Retinal pigment epithelial cell (primary cell): ENCODE measurements at regions not wholly inside any gene's neighbourhood (a gene's known extent, or its start where the extent isn't known, plus 50 kb on each side); places are given as distances from the start of the nearest gene placed in this dataset.

Experiments used
- DNase-seq: peaks from one replicate; pipeline ENCODE4 v3.0.0-alpha.2; 2010; ENCODE audit warnings: low read depth
- H3K4me3 ChIP-seq: 2 replicates; pipeline ENCODE4 v1.5.1; 2011; ENCODE audit warnings: mild to moderate bottlenecking, low read length, control low read depth, moderate library complexity
- TF ChIP-seq, protein P1 (sequence below): conservative IDR thresholded peaks from 2 replicates; pipeline ENCODE4 v1.5.1; 2011; ENCODE audit warnings: low read depth, low read length, control low read depth, inconsistent platforms

DNA sequence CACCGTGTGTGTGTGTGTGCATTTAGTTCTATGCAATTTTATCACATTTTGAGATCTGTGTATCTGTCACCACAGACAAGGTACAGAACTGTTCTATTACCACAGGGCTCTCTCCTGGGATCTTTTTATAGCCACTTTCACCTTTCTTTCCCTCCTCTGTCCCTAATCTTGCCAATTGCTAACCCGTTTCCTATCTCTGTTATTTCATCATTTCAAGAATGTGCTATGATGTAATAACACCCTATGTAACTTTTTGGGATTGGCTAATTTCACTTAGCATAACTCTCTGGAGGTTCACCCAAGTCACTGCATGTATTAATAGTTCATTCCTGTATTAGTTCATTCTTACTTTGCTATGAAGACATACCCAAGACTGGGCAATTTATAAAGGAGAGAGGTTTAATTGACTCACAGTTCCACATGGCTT, 657.7 kb downstream of the QKI start:
- no peak overlapping the region for H3K4me3 ChIP-seq
- TF ChIP-seq, protein P1, sequence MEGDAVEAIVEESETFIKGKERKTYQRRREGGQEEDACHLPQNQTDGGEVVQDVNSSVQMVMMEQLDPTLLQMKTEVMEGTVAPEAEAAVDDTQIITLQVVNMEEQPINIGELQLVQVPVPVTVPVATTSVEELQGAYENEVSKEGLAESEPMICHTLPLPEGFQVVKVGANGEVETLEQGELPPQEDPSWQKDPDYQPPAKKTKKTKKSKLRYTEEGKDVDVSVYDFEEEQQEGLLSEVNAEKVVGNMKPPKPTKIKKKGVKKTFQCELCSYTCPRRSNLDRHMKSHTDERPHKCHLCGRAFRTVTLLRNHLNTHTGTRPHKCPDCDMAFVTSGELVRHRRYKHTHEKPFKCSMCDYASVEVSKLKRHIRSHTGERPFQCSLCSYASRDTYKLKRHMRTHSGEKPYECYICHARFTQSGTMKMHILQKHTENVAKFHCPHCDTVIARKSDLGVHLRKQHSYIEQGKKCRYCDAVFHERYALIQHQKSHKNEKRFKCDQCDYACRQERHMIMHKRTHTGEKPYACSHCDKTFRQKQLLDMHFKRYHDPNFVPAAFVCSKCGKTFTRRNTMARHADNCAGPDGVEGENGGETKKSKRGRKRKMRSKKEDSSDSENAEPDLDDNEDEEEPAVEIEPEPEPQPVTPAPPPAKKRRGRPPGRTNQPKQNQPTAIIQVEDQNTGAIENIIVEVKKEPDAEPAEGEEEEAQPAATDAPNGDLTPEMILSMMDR, result no peak
- no peak for DNase-seq

DNA sequence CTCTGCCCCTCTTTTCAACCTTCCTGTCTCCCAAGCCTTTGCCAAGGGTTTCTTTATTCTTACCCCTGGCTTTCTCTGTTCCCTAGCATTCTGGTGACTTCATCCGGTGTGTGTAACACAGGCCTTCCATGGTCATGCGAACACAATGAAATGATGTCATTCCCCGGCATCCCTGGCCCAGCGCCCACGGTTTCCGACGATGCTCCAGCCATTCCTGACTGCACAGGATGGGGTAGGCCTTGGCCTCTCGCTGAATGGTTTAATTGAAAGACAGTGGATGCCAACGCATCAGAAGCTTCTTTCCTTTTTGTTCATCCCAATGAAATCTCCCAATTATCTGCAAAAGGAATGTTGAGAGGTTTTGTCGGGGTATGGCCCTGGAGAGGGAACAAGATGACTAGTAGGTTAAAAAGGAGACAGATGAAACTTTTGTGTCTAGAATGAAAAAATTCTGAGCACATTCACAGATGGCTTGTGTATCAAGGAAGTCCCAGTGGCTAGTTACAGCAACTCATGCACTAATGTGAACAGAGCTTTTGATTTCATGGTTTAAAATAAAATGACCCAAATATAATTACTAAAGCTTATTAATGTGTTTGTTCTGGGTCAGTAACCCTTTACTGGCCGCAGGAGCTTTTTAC, 655.0 kb downstream of the QKI start:
- no peak overlapping the region for H3K4me3 ChIP-seq
- TF ChIP-seq, protein P1, result no peak
- no peak for DNase-seq

DNA sequence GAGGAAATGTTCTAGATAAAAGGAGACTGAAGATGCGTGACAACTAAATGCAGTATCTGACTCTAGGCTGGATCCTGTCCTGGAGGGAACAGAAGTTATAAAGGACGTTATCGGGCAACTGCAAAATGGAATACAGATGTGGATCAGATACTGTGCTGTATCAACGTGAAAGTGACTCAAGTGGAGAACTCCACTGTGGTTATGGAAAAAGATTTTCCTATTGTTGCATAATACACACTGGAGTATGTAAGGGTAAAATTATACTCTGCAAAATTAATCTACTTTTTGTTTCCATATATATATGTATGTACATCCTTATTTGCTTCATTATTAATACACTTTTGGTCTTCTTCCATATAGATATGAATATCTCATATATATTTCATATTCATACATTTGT, 654.0 kb downstream of the QKI start:
- no peak for DNase-seq
- TF ChIP-seq, protein P1, result no peak
- no peak overlapping the region for H3K4me3 ChIP-seq

DNA sequence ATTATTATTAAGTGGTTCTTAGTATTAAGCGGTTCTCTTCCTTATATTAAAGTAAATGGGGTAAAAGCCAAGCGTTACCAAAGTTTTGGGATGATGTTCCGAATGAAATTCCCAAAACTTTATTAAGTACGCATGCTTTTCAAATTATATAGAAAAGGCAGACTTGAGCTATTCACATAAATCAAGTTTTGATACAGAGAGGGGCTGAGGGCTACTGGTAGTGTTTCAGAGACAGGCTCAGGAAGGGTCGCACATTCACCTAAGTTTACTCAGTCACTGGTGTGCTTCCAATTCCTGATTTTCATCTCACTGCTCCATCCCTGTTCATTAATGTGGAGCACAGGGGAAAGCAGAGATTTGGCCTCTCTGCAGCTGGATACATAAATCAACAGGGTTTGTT, 652.2 kb downstream of the QKI start:
- H3K4me3 ChIP-seq, result no peak overlapping the region
- TF ChIP-seq, protein P1, result no peak
- DNase-seq, result no peak

DNA sequence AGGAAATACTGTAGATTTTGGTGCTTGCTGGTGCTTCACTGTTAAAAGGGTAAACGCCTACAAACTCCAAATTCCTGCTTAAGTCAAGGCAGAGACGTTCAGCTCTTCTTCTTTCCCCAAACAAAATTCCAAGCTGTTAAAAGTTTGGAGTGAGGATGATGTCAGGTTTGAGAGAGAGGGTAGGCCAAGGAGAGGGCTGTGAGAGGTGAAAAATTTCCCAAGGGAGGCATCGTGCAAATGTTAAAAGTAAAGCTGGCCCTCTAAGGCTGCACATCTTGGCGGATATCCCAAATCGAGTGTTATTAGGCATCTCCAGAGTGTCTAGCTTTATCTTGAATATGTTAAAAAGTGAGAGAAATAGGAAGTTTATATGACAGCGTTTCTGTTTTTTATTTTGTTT, 651.8 kb downstream of the QKI start:
- TF ChIP-seq, protein P1, result no peak
- no peak for DNase-seq
- H3K4me3 ChIP-seq, result no peak overlapping the region

DNA sequence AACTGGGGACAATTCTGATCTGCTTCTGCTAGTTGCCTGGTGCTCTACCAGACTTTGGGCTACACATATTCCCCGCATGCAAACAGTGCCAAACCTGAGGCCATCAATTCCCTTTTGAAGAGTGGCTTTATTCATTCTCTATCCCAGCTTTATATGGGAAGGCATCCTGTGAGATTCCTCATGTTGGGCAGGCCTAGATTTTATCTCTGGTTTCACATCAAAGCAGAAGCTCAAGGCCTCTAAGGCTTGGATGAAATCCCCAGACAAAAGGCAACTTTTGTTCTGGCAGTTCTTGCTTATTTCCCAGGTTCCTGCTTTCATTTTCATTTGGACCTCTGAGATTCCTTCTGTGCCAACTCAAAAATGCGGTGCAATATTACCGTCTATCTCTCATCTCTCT, 648.8 kb downstream of the QKI start:
- no peak for DNase-seq
- no peak overlapping the region for H3K4me3 ChIP-seq
- TF ChIP-seq, protein P1, result no peak

DNA sequence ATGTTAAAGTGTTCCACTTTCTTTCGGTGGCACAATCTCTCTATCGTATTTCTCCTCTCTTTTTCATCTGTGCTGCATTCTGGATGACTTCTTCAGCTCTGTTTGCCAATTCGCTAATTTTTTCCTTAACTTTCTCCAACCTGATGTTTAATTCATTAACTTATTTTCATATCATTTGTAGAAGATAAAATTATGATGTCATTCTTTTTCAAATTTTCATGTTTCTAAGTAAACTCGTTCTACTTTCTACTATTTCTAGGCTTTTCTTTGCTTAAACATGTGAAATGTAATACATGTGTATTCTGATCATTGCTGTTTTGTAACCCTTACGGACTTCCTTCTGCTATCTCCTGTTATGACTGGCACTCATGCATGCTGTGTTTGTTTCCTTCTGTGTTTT, 648.4 kb downstream of the QKI start:
- no peak for DNase-seq
- TF ChIP-seq, protein P1, result no peak
- H3K4me3 ChIP-seq, result no peak overlapping the region
